ENCODE measurements at regions not wholly inside any gene's neighbourhood (a gene's known extent, or its start where the extent isn't known, plus 50 kb on each side); places are given as distances from the start of the nearest gene placed in this dataset.

DNA sequence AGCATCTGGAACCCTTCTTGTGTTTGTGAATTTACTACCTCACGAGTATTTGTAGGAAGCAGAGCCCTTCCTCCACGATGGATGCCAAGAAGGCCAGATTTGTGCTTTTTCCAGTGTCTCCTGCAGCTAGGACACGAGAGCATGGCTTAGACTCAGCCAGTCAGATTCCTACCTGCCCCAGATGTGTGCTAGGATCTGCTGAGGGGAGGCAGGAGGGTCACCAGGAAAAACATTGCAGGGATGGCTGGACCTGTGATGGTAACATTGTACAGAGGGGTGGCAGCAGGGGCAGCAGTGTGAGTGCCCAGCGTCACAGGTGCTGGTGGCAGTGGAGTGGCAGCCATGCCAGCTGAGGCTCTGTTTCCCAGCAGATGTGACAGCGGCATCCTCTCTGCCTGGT, 285.3 kb downstream of the FAM43A start:
- Histone ChIP-seq H3K9me3 (ENCODE audit: control insufficient read depth, insufficient read depth, low read length) (no peaks in the 10 kb centered on the region), H3K27ac (ENCODE audit: low read depth, low read length) (no peak overlapping the region), H3K4me3 (ENCODE audit: low read depth, low read length) (no peak overlapping the region), H3K27me3 (ENCODE audit: control insufficient read depth, insufficient read depth, low read length) (peaks cover 31% of the 10 kb centered on the region)
- no peak for TF ChIP-seq CTCF (IDR thresholded peaks at IDR 0.05; ENCODE audit: low read depth, low read length)
- ChIA-PET CTCF (interaction anchor here (1.5 kb wide), 1 partner anchor 14 kb away, joined by 5 read pairs; no protein-coding TSS in a partner anchor), POLR2A (no interaction called here)
- no peak for DNase-seq (ENCODE audit: low read depth, low spot score)

DNA sequence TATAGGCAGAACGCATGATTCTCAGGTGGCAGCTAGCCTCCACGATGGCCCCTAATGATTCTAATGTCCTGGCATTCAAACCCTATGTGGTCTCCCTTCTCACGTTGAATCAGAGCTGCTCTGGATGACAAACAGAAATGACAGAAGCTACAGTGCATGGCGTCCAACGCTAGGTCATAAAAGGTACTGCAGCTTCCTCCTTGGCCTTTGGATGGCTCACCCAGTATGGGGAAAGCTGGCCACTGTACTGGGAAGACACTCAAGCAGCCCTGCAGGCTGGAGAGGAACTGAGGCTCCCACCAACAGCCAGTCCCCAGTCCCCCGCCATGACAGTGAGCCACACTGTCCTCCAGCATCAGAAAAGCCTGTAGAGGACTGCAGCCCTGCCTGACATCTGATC, 286.3 kb downstream of the FAM43A start:
- TF ChIP-seq CTCF (IDR thresholded peaks at IDR 0.05; ENCODE audit: low read depth, low read length): no peak
- H3K9me3 ChIP-seq (ENCODE audit: control insufficient read depth, insufficient read depth, low read length): no peaks in the 10 kb centered on the region
- no peak for DNase-seq (ENCODE audit: low read depth, low spot score)
- POLR2A ChIA-PET: no interaction called here
- H3K27ac ChIP-seq (ENCODE audit: low read depth, low read length): no peak overlapping the region
- CTCF ChIA-PET: interaction anchor here (1.5 kb wide), 1 partner anchor 13 kb away, joined by 5 read pairs; no protein-coding TSS in a partner anchor
- no peak overlapping the region for H3K4me3 ChIP-seq (ENCODE audit: low read depth, low read length)
- H3K27me3 ChIP-seq (ENCODE audit: control insufficient read depth, insufficient read depth, low read length): peaks cover 25% of the 10 kb centered on the region

DNA sequence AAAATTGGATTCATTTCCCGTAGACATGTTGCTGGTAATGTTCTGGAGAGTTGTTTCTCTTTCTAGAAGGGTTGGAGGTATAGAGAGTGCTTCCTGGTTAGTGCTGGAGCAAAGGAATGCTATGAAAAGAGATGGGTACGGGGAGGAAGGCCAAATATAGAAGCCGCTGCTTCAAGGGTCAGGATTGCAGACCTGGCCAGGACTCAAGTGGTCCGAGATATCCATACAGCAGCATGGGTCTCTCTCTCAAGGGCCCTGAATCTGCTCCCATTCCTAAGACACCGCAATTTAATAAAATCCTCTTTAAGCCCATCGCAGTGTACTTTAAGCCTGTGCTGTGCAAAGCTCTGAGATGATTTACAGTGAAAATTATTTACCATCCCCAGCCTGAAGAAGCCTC, 287.0 kb downstream of the FAM43A start:
- DNase-seq (ENCODE audit: low read depth, low spot score): no peak
- POLR2A ChIA-PET: interaction anchor here (0.7 kb wide), 1 partner anchor 287 kb away, joined by 3 read pairs; the partner anchor contains the start of gene FAM43A
- no peak for TF ChIP-seq CTCF (IDR thresholded peaks at IDR 0.05; ENCODE audit: low read depth, low read length)
- Histone ChIP-seq H3K9me3 (ENCODE audit: control insufficient read depth, insufficient read depth, low read length) (no peaks in the 10 kb centered on the region), H3K27me3 (ENCODE audit: control insufficient read depth, insufficient read depth, low read length) (peaks cover 19% of the 10 kb centered on the region), H3K4me3 (ENCODE audit: low read depth, low read length) (no peak overlapping the region), H3K27ac (ENCODE audit: low read depth, low read length) (no peak overlapping the region)
- CTCF ChIA-PET: interaction anchor here (1.5 kb wide), 1 partner anchor 13 kb away, joined by 5 read pairs; no protein-coding TSS in a partner anchor

- peaks cover 12% of the 10 kb centered on the region for H3K27me3 ChIP-seq (ENCODE audit: control insufficient read depth, insufficient read depth, low read length)
- no peak overlapping the region for H3K4me3 ChIP-seq (ENCODE audit: low read depth, low read length)
- no peak for DNase-seq (ENCODE audit: low read depth, low spot score)
- no peak for TF ChIP-seq CTCF (IDR thresholded peaks at IDR 0.05; ENCODE audit: low read depth, low read length)
- H3K9me3 ChIP-seq (ENCODE audit: control insufficient read depth, insufficient read depth, low read length): no peaks in the 10 kb centered on the region
- no peak overlapping the region for H3K27ac ChIP-seq (ENCODE audit: low read depth, low read length)
- POLR2A ChIA-PET: interaction anchor here (0.7 kb wide), 1 partner anchor 288 kb away, joined by 3 read pairs; the partner anchor contains the start of gene FAM43A
- CTCF ChIA-PET: no interaction called here
Measured at GRCh38 chr3:194973366-194974000, 287.8 kb downstream of the FAM43A start.

- ChIA-PET POLR2A (no interaction called here), CTCF (no interaction called here)
- H3K27me3 ChIP-seq (ENCODE audit: control insufficient read depth, insufficient read depth, low read length): peaks cover 12% of the 10 kb centered on the region
- H3K27ac ChIP-seq (ENCODE audit: low read depth, low read length): no peak overlapping the region
- TF ChIP-seq CTCF (IDR thresholded peaks at IDR 0.05; ENCODE audit: low read depth, low read length): no peak
- H3K4me3 ChIP-seq (ENCODE audit: low read depth, low read length): no peak overlapping the region
- DNase-seq (ENCODE audit: low read depth, low spot score): no peak
- no peaks in the 10 kb centered on the region for H3K9me3 ChIP-seq (ENCODE audit: control insufficient read depth, insufficient read depth, low read length)
Measured at GRCh38 chr3:194974468-194975135, 288.9 kb downstream of the FAM43A start.

Measured in AG04450 (cell line).